ENCODE measurements at regions not wholly inside any gene's neighbourhood (a gene's known extent, or its start where the extent isn't known, plus 50 kb on each side); places are given as distances from the start of the nearest gene placed in this dataset.

- 57% methylated on average over 2 of the region's 2 CpGs for WGBS
- H3K9me3 ChIP-seq (ENCODE audit: control insufficient read depth in 4 of 4, low read length in 3 of 4) = no peaks in the 10 kb centered on the region
- no peak overlapping the region for H3K9ac ChIP-seq (ENCODE audit: low read depth in 1 of 2, low read length in 2 of 2)
- H3K4me3 ChIP-seq (ENCODE audit: low read depth in 1 of 3, low read length in 3 of 3) = no peak overlapping the region
- no peak overlapping the region for H3K27ac ChIP-seq (ENCODE audit: low read depth in 1 of 2, low read length in 2 of 2)
- no peaks in the 10 kb centered on the region for H3K36me3 ChIP-seq (ENCODE audit: control insufficient read depth in 4 of 4, insufficient read depth in 3 of 4, low read depth in 1 of 4, low read length in 3 of 4)
- no peak for DNase-seq (ENCODE audit: low spot score)
- no peaks in the 10 kb centered on the region for H3K4me1 ChIP-seq (ENCODE audit: control insufficient read depth in 4 of 4, insufficient read depth in 4 of 4, low read length in 3 of 4)
- no peaks in the 10 kb centered on the region for H3K27me3 ChIP-seq (ENCODE audit: control insufficient read depth in 4 of 4, insufficient read depth in 4 of 4, low read length in 3 of 4)
- TF ChIP-seq, protein P1, sequence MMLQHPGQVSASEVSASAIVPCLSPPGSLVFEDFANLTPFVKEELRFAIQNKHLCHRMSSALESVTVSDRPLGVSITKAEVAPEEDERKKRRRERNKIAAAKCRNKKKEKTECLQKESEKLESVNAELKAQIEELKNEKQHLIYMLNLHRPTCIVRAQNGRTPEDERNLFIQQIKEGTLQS (IDR thresholded peaks at IDR 0.05) = no peak
- TF ChIP-seq HNF4A (conservative IDR thresholded peaks at IDR 0.05) = no peak
- TF ChIP-seq EGR1 (IDR thresholded peaks at IDR 0.05; ENCODE audit: low read depth in 2 of 2) = no peak
- no peak for TF ChIP-seq YY1 (IDR thresholded peaks at IDR 0.05)
- no peak for TF ChIP-seq TAF1 (conservative IDR thresholded peaks at IDR 0.05)
- TF ChIP-seq FOXA1 (IDR thresholded peaks at IDR 0.05) = no peak
- TF ChIP-seq CTCF (IDR thresholded peaks at IDR 0.05; ENCODE audit: low read depth, low read length, missing input control) = no peak
- TF ChIP-seq GABPA (IDR thresholded peaks at IDR 0.05 in 1 of 2, conservative IDR thresholded peaks at IDR 0.05 in 1 of 2) = no peak
- TF ChIP-seq, protein P2, sequence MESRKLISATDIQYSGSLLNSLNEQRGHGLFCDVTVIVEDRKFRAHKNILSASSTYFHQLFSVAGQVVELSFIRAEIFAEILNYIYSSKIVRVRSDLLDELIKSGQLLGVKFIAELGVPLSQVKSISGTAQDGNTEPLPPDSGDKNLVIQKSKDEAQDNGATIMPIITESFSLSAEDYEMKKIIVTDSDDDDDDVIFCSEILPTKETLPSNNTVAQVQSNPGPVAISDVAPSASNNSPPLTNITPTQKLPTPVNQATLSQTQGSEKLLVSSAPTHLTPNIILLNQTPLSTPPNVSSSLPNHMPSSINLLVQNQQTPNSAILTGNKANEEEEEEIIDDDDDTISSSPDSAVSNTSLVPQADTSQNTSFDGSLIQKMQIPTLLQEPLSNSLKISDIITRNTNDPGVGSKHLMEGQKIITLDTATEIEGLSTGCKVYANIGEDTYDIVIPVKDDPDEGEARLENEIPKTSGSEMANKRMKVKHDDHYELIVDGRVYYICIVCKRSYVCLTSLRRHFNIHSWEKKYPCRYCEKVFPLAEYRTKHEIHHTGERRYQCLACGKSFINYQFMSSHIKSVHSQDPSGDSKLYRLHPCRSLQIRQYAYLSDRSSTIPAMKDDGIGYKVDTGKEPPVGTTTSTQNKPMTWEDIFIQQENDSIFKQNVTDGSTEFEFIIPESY (IDR thresholded peaks at IDR 0.05) = no peak
- TF ChIP-seq RAD21 (IDR thresholded peaks at IDR 0.05) = no peak
- no peak for TF ChIP-seq SP1 (IDR thresholded peaks at IDR 0.05)
Measured at GRCh38 chr18:40690062-40690461, 1265.0 kb upstream of the PIK3C3 start.

- Histone ChIP-seq H3K27ac (ENCODE audit: low read depth in 1 of 2, low read length in 2 of 2) (no peak overlapping the region), H3K9ac (ENCODE audit: low read depth in 1 of 2, low read length in 2 of 2) (no peak overlapping the region), H3K36me3 (ENCODE audit: control insufficient read depth in 4 of 4, insufficient read depth in 3 of 4, low read depth in 1 of 4, low read length in 3 of 4) (no peaks in the 10 kb centered on the region), H3K4me3 (ENCODE audit: low read depth in 1 of 3, low read length in 3 of 3) (no peak overlapping the region), H3K27me3 (ENCODE audit: control insufficient read depth in 4 of 4, insufficient read depth in 4 of 4, low read length in 3 of 4) (no peaks in the 10 kb centered on the region), H3K9me3 (ENCODE audit: control insufficient read depth in 4 of 4, low read length in 3 of 4) (no peaks in the 10 kb centered on the region), H3K4me1 (ENCODE audit: control insufficient read depth in 4 of 4, insufficient read depth in 4 of 4, low read length in 3 of 4) (no peaks in the 10 kb centered on the region)
- WGBS = 84% methylated on average over 2 of the region's 2 CpGs
- no peak for DNase-seq (ENCODE audit: low spot score)
- no peak for TF ChIP-seq JUND (IDR thresholded peaks at IDR 0.05)
- TF ChIP-seq YY1 (IDR thresholded peaks at IDR 0.05) = no peak
- no peak for TF ChIP-seq FOXA2 (IDR thresholded peaks at IDR 0.05)
- no peak for TF ChIP-seq NR2F2 (IDR thresholded peaks at IDR 0.05)
- TF ChIP-seq, protein P1 (IDR thresholded peaks at IDR 0.05) = no peak
- TF ChIP-seq CTCF (IDR thresholded peaks at IDR 0.05; ENCODE audit: low read depth, low read length, missing input control) = no peak
- no peak for TF ChIP-seq EGR1 (IDR thresholded peaks at IDR 0.05; ENCODE audit: low read depth in 2 of 2)
- TF ChIP-seq RXRA (IDR thresholded peaks at IDR 0.05) = no peak
- TF ChIP-seq GABPA (IDR thresholded peaks at IDR 0.05 in 1 of 2, conservative IDR thresholded peaks at IDR 0.05 in 1 of 2) = no peak
- no peak for TF ChIP-seq TAF1 (conservative IDR thresholded peaks at IDR 0.05)
- TF ChIP-seq, protein P3, sequence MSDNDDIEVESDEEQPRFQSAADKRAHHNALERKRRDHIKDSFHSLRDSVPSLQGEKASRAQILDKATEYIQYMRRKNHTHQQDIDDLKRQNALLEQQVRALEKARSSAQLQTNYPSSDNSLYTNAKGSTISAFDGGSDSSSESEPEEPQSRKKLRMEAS (IDR thresholded peaks at IDR 0.05) = no peak
- TF ChIP-seq, protein P4, sequence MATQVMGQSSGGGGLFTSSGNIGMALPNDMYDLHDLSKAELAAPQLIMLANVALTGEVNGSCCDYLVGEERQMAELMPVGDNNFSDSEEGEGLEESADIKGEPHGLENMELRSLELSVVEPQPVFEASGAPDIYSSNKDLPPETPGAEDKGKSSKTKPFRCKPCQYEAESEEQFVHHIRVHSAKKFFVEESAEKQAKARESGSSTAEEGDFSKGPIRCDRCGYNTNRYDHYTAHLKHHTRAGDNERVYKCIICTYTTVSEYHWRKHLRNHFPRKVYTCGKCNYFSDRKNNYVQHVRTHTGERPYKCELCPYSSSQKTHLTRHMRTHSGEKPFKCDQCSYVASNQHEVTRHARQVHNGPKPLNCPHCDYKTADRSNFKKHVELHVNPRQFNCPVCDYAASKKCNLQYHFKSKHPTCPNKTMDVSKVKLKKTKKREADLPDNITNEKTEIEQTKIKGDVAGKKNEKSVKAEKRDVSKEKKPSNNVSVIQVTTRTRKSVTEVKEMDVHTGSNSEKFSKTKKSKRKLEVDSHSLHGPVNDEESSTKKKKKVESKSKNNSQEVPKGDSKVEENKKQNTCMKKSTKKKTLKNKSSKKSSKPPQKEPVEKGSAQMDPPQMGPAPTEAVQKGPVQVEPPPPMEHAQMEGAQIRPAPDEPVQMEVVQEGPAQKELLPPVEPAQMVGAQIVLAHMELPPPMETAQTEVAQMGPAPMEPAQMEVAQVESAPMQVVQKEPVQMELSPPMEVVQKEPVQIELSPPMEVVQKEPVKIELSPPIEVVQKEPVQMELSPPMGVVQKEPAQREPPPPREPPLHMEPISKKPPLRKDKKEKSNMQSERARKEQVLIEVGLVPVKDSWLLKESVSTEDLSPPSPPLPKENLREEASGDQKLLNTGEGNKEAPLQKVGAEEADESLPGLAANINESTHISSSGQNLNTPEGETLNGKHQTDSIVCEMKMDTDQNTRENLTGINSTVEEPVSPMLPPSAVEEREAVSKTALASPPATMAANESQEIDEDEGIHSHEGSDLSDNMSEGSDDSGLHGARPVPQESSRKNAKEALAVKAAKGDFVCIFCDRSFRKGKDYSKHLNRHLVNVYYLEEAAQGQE (IDR thresholded peaks at IDR 0.05) = no peak
- TF ChIP-seq, protein P2 (IDR thresholded peaks at IDR 0.05) = no peak
- TF ChIP-seq SP1 (IDR thresholded peaks at IDR 0.05) = no peak
- TF ChIP-seq HNF4A (conservative IDR thresholded peaks at IDR 0.05) = no peak
- no peak for TF ChIP-seq HNF4G (IDR thresholded peaks at IDR 0.05)
- no peak for TF ChIP-seq RAD21 (IDR thresholded peaks at IDR 0.05)
- TF ChIP-seq FOXA1 (IDR thresholded peaks at IDR 0.05) = no peak
Measured at GRCh38 chr18:40687399-40687798, 1267.6 kb upstream of the PIK3C3 start.

Data from liver (tissue), 8 donors.